DND-41 (cell line): ENCODE measurements at regions not wholly inside any gene's neighbourhood (a gene's known extent, or its start where the extent isn't known, plus 50 kb on each side); places are given as distances from the start of the nearest gene placed in this dataset.

Source experiments
- CTCF ChIP-seq: IDR thresholded peaks from 2 replicates; pipeline ENCODE4 v1.5.1; 2012; ENCODE audit warnings: borderline replicate concordance, low read length, moderate library complexity, mild to moderate bottlenecking; ENCODE audit not compliant: poor library complexity, severe bottlenecking; ENCODE audit errors: extremely low read depth
- EZH2 ChIP-seq: IDR thresholded peaks from 3 replicates; pipeline ENCODE4 v1.6.1; 2012; ENCODE audit warnings: borderline replicate concordance, low read depth, mild to moderate bottlenecking, moderate library complexity, low read length, inconsistent platforms; ENCODE audit not compliant: severe bottlenecking

- TF ChIP-seq CTCF (no peak), EZH2 (no peak)
Observed at GRCh38 chr9:105023788-105024187, 95.8 kb upstream of the ABCA1 start.
